Activated B cell treated with CpG ODN at 0.5 μM for 24 hours (primary cell): ENCODE measurements at regions not wholly inside any gene's neighbourhood (a gene's known extent, or its start where the extent isn't known, plus 50 kb on each side); places are given as distances from the start of the nearest gene placed in this dataset.

Experiments used
- ATAC-seq: fragments of 200-7000 bp; cut with Tn5 transposase; one replicate; pipeline ENCODE4 v1.10.0; 2021; ENCODE audit warnings: low read depth, mild to moderate bottlenecking, moderate library complexity
- CTCF ChIA-PET: fragments of 350-600 bp; sonication (Branson Sonifier 250); formaldehyde crosslinking; loops from one replicate; lab custom pipeline; 2021; ENCODE audit warnings: antibody characterized with exemption; lab: Charles Lee
- POLR2A ChIA-PET: fragments of 350-600 bp; sonication (Branson Sonifier 250); formaldehyde crosslinking; loops from one replicate; lab custom pipeline; 2021; ENCODE audit warnings: antibody characterized with exemption; lab: Charles Lee
- DNase-seq: peaks from one replicate; pipeline ENCODE4 v3.0.0; 2022
- H3K27ac Mint-ChIP-seq: one replicate; pipeline ENCODE4 v1.8.0; 2020; ENCODE audit warnings: mixed read lengths
- H3K27me3 Mint-ChIP-seq: one replicate; pipeline ENCODE4 v1.8.0; 2021; ENCODE audit warnings: mixed read lengths
- H3K36me3 Mint-ChIP-seq: one replicate; pipeline ENCODE4 v1.8.0; 2021; ENCODE audit warnings: low read depth, mixed read lengths
- H3K4me1 Mint-ChIP-seq: one replicate; pipeline ENCODE4 v1.8.0; 2021; ENCODE audit warnings: mixed read lengths
- H3K4me3 Mint-ChIP-seq: one replicate; pipeline ENCODE4 v1.8.0; 2020; ENCODE audit warnings: mild to moderate bottlenecking, mixed read lengths
- H3K9me3 Mint-ChIP-seq: one replicate; pipeline ENCODE4 v1.8.0; 2020; ENCODE audit warnings: mixed read lengths
- CTCF ChIP-seq: fragments of 200-600 bp; IDR thresholded peaks from one replicate; pipeline ENCODE4 v1.8.0; 2022; ENCODE audit warnings: antibody characterized with exemption, mild to moderate bottlenecking
- intact Hi-C: fragments of 100-400 bp; cut with micrococcal nuclease; formaldehyde crosslinking; loops from one replicate; pipeline ENCODE4 v1.15.1; 2024

GRCh38 chr20:51301026-51301425 lies 241.5 kb downstream of the NFATC2 start:
- Mint-ChIP-seq H3K9me3 (peaks cover 7% of the 10 kb centered on the region), H3K36me3 (no peaks in the 10 kb centered on the region), H3K4me1 (no peaks in the 10 kb centered on the region), H3K27me3 (peaks cover 14% of the 10 kb centered on the region), H3K4me3 (no peak overlapping the region), H3K27ac (no peak overlapping the region)
- no peak for ATAC-seq
- ChIA-PET CTCF (interaction anchor here (2.8 kb wide), 1 partner anchor 314 kb away, joined by 16 read pairs; no protein-coding TSS in a partner anchor), POLR2A (no interaction called here)
- intact Hi-C loops, result no loop called here
- TF ChIP-seq CTCF, result no peak
- no peak for DNase-seq

GRCh38 chr20:51300104-51300503 lies 242.4 kb downstream of the NFATC2 start:
- Mint-ChIP-seq H3K9me3 (peaks cover 7% of the 10 kb centered on the region), H3K27ac (no peak overlapping the region), H3K27me3 (peaks cover 19% of the 10 kb centered on the region), H3K4me3 (no peak overlapping the region), H3K36me3 (no peaks in the 10 kb centered on the region), H3K4me1 (no peaks in the 10 kb centered on the region)
- CTCF ChIA-PET, result interaction anchor here (2.8 kb wide), 1 partner anchor 313 kb away, joined by 16 read pairs; no protein-coding TSS in a partner anchor
- POLR2A ChIA-PET, result no interaction called here
- intact Hi-C loops, result no loop called here
- TF ChIP-seq CTCF, result no peak
- DNase-seq (no peak), ATAC-seq (no peak)

GRCh38 chr20:51299413-51299812 lies 243.1 kb downstream of the NFATC2 start:
- no peak for DNase-seq
- no peak for ATAC-seq
- intact Hi-C loops, result no loop called here
- H3K36me3 Mint-ChIP-seq, result no peaks in the 10 kb centered on the region
- H3K9me3 Mint-ChIP-seq, result peaks cover 7% of the 10 kb centered on the region
- TF ChIP-seq CTCF, result no peak
- H3K4me3 Mint-ChIP-seq, result no peak overlapping the region
- peaks cover 19% of the 10 kb centered on the region for H3K27me3 Mint-ChIP-seq
- H3K4me1 Mint-ChIP-seq, result no peaks in the 10 kb centered on the region
- CTCF ChIA-PET, result no interaction called here
- POLR2A ChIA-PET, result no interaction called here
- no peak overlapping the region for H3K27ac Mint-ChIP-seq

GRCh38 chr20:51298141-51298749 lies 244.3 kb downstream of the NFATC2 start:
- no peak for TF ChIP-seq CTCF
- CTCF ChIA-PET, result interaction anchor here (1.0 kb wide), 1 partner anchor 299 kb away, joined by 3 read pairs; no protein-coding TSS in a partner anchor
- H3K36me3 Mint-ChIP-seq, result no peaks in the 10 kb centered on the region

GRCh38 chr20:51287628-51288413 lies 254.7 kb downstream of the NFATC2 start:
- ChIA-PET POLR2A (no interaction called here), CTCF (interaction anchor here (0.5 kb wide), 1 partner anchor 562 kb away, joined by 3 read pairs; no protein-coding TSS in a partner anchor)
- Mint-ChIP-seq H3K27me3 (peaks cover 3% of the 10 kb centered on the region), H3K27ac (no peak overlapping the region), H3K4me3 (no peak overlapping the region), H3K9me3 (peaks cover 4% of the 10 kb centered on the region), H3K36me3 (no peaks in the 10 kb centered on the region), H3K4me1 (peaks cover 2% of the 10 kb centered on the region)
- DNase-seq (no peak), ATAC-seq (no peak)
- intact Hi-C loops, result no loop called here
- TF ChIP-seq CTCF, result no peak

More at GRCh38 chr20:51298141-51298749, 244.3 kb downstream of the NFATC2 start:
- Mint-ChIP-seq H3K27ac (no peak overlapping the region), H3K4me1 (no peaks in the 10 kb centered on the region), H3K4me3 (no peak overlapping the region), H3K9me3 (peaks cover 3% of the 10 kb centered on the region), H3K27me3 (peaks cover 23% of the 10 kb centered on the region)
- ATAC-seq (no peak), DNase-seq (no peak)
- POLR2A ChIA-PET, result no interaction called here
- intact Hi-C loops, result no loop called here
